ENCODE measurements at regions not wholly inside any gene's neighbourhood (a gene's known extent, or its start where the extent isn't known, plus 50 kb on each side); places are given as distances from the start of the nearest gene placed in this dataset.

DNA sequence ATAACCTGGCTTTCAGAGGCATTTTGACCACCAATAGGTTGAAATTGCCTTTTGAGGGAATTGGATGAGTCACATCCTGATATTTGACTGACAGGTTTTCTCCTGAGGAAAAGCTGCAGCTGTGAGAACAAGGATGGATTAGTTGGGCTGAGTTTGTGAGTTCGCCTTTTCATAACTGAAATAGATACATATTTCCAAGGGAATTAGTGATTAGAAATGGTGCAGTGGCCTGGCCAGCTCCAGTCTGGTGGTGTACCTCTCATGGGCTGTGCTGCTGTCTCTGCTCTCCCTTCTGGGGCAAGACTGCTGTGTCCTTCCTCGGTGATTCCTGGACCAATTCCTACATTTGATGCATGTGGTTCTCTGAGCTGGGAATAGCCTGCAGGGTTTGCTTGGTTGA lies 341.3 kb downstream of the TSN start:
- no peak for TF ChIP-seq POLR2AphosphoS5 (IDR thresholded peaks at IDR 0.05; ENCODE audit: low read depth, low read length)
- no peak for TF ChIP-seq TAF1 (IDR thresholded peaks at IDR 0.05; ENCODE audit: borderline replicate concordance, low read depth, low read length)
- no peak for TF ChIP-seq POLR2A (IDR thresholded peaks at IDR 0.05; ENCODE audit: low read depth, low read length)
